ENCODE measurements at regions not wholly inside any gene's neighbourhood (a gene's known extent, or its start where the extent isn't known, plus 50 kb on each side); places are given as distances from the start of the nearest gene placed in this dataset.

- TF ChIP-seq REST (IDR thresholded peaks at IDR 0.05; ENCODE audit: low read depth, low read length) (no peak), HDAC2 (IDR thresholded peaks at IDR 0.05) (no peak)
Observed at GRCh38 chr6:17036065-17036393, 65.8 kb upstream of the STMND1 start (continued).

- no peaks in the 10 kb centered on the region for H3K9me3 ChIP-seq (replicated peaks; ENCODE audit: control insufficient read depth, insufficient read depth, low read length)
- no peak overlapping the region for H3K4me2 ChIP-seq (ENCODE audit: control insufficient read depth, insufficient read depth)
- ChIA-PET POLR2A (no interaction called here), SMC1A (ENCODE audit: uncharacterized antibody, unreplicated experiment) (no interaction called here), RAD21 (ENCODE audit: unreplicated experiment) (no interaction called here), CTCF (no interaction called here)
- H3K4me1 ChIP-seq (ENCODE audit: control insufficient read depth, insufficient read depth, low read length): no peaks in the 10 kb centered on the region
- no peak overlapping the region for H3K27ac ChIP-seq (ENCODE audit: control insufficient read depth, insufficient read depth)
- no peak for FAIRE-seq
- BruUV-seq (replicated peaks): no TSS peak
- DNase-seq (ENCODE audit: low read depth, low spot score): no peak
- H2AFZ ChIP-seq (ENCODE audit: control insufficient read depth, low read depth, low read length): no peak overlapping the region
- no peaks in the 10 kb centered on the region for H3K27me3 ChIP-seq (replicated peaks in 1 of 2; ENCODE audit: control insufficient read depth in 2 of 2, insufficient read depth in 2 of 2, low read length in 1 of 2)
- H4K20me1 ChIP-seq (ENCODE audit: control insufficient read depth, insufficient read depth): no peaks in the 10 kb centered on the region
- no peaks in the 10 kb centered on the region for H3K36me3 ChIP-seq (ENCODE audit: control insufficient read depth in 2 of 2, insufficient read depth in 2 of 2, low read length in 1 of 2)
- H3K4me3 ChIP-seq: no peak overlapping the region
- intact Hi-C loops (cut with micrococcal nuclease; ENCODE audit: unreplicated experiment): no loop called here
- H3K79me2 ChIP-seq (ENCODE audit: control insufficient read depth, insufficient read depth, low read length): no peaks in the 10 kb centered on the region
- in situ Hi-C loops (cut with MboI): no loop called here
- H3K9ac ChIP-seq (ENCODE audit: control insufficient read depth, insufficient read depth, low read length): no peak overlapping the region
- no peak for ATAC-seq
- 65% methylated on average over 8 of the region's 8 CpGs for WGBS (ENCODE audit: insufficient coverage, insufficient replicate concordance, low lambda C conversion rate, missing lambda C conversion rate)
- no peak for TF ChIP-seq KLF5 (IDR thresholded peaks at IDR 0.05; ENCODE audit: partially characterized antibody)
- TF ChIP-seq BMI1 (IDR thresholded peaks at IDR 0.05; ENCODE audit: borderline replicate concordance): no peak
- no peak for TF ChIP-seq RBBP5 (conservative IDR thresholded peaks at IDR 0.05)
- TF ChIP-seq SRF (IDR thresholded peaks at IDR 0.05; ENCODE audit: low read depth in 2 of 2, low read length in 2 of 2): no peak
- no peak for TF ChIP-seq ZBTB11 (CRISPR knock-in tag; IDR thresholded peaks at IDR 0.05)
- TF ChIP-seq CREB1 (IDR thresholded peaks at IDR 0.05; ENCODE audit: low read depth): no peak
- TF ChIP-seq RAD51 (IDR thresholded peaks at IDR 0.05): no peak
- TF ChIP-seq CEBPB (IDR thresholded peaks at IDR 0.05; ENCODE audit: borderline replicate concordance in 1 of 2, low read depth in 2 of 2, low read length in 2 of 2): no peak
- TF ChIP-seq ZBTB33 (IDR thresholded peaks at IDR 0.05): no peak
- TF ChIP-seq NRF1 (conservative IDR thresholded peaks at IDR 0.05; ENCODE audit: low read depth, low read length): no peak
- TF ChIP-seq IRF5 (IDR thresholded peaks at IDR 0.05; ENCODE audit: borderline replicate concordance): no peak
- no peak for TF ChIP-seq HDAC2 (IDR thresholded peaks at IDR 0.05)
Observed at GRCh38 chr6:17035257-17036064, 66.4 kb upstream of the STMND1 start.
